Body of pancreas (tissue), 4 donors: ENCODE measurements at regions not wholly inside any gene's neighbourhood (a gene's known extent, or its start where the extent isn't known, plus 50 kb on each side); places are given as distances from the start of the nearest gene placed in this dataset.

Source experiments
- CTCF ChIP-seq, 7 experiments: fragments of 450-650 bp in 4 of 7; fragments of 200-600 bp in 3 of 7; sonication (generic) in 3 of 7; IDR thresholded peaks; one replicate each; pipeline ENCODE4 v1.5.1; 2016 to 2019; ENCODE audit warnings: antibody characterized with exemption in 7 of 7
- POLR2A ChIP-seq, 3 donors: fragments of 450-650 bp; IDR thresholded peaks; one replicate each; pipeline ENCODE4 v1.6.1; 2016; ENCODE audit warnings: antibody characterized with exemption in 3 of 3, mild to moderate bottlenecking in 2 of 3

- no peak for TF ChIP-seq CTCF (IDR thresholded peaks at IDR 0.05)
- TF ChIP-seq POLR2A (IDR thresholded peaks at IDR 0.05), result no peak
These were observed 188.6 kb downstream of the ETV1 start for GRCh38 chr7:13800694-13801448.
